ENCODE measurements at regions not wholly inside any gene's neighbourhood (a gene's known extent, or its start where the extent isn't known, plus 50 kb on each side); places are given as distances from the start of the nearest gene placed in this dataset.

DNA sequence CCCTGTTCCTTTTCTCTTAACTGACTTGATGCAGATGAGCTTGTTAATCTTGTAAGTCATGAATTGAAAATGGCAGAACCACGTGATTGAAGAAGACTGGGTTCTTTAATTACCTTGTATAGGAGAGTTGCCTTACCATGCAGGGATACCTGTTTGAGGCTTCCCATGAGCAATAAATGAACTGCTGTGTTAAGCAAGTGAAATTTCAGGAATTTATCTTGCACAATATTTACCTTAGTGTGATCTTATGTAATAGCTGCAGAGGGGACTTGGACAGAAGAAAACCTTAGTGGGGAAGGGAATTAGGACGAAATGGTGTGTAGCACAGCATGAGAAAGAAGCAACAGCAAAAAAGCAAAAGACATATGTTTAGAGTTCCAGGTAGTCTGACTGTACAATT lies 384.0 kb upstream of the TMEFF2 start:
- Histone ChIP-seq H3K9me3 (no peaks in the 10 kb centered on the region), H3K36me3 (ENCODE audit: control insufficient read depth in 2 of 2, extremely low read depth in 1 of 2, insufficient read depth in 1 of 2, low read length in 1 of 2) (no peaks in the 10 kb centered on the region), H3K27me3 (replicated peaks in 1 of 2; ENCODE audit: control insufficient read depth in 2 of 2, extremely low read depth in 1 of 2, insufficient read depth in 2 of 2, low read length in 1 of 2) (no peaks in the 10 kb centered on the region), H3K4me3 (ENCODE audit: control insufficient read depth in 1 of 2, extremely low read depth in 1 of 2, low read length in 1 of 2) (no peak overlapping the region), H3K4me1 (ENCODE audit: control insufficient read depth in 1 of 2, extremely low read depth in 1 of 2, insufficient read depth in 2 of 2, low read length in 2 of 2) (no peaks in the 10 kb centered on the region), H3K27ac (ENCODE audit: low read length) (no peak overlapping the region)
- ATAC-seq (replicated peaks in 1 of 4) (no peak), DNase-seq (no peak)
- no peaks in the 10 kb centered on the region for H3K36me3 Mint-ChIP-seq
- no peak overlapping the region for H3K27ac Mint-ChIP-seq
- peaks cover 0 to 3% of the 10 kb centered on the region in 2 donors for H3K27me3 Mint-ChIP-seq
- H3K4me1 Mint-ChIP-seq, result no peaks in the 10 kb centered on the region
- no peaks in the 10 kb centered on the region for H3K9me3 Mint-ChIP-seq
- WGBS (ENCODE audit: insufficient coverage), result 50% methylated on average over 1 of the region's 2 CpGs
- ChIA-PET CTCF (no interaction called here), POLR2A (no interaction called here)
- H3K4me3 Mint-ChIP-seq, result no peak overlapping the region

DNA sequence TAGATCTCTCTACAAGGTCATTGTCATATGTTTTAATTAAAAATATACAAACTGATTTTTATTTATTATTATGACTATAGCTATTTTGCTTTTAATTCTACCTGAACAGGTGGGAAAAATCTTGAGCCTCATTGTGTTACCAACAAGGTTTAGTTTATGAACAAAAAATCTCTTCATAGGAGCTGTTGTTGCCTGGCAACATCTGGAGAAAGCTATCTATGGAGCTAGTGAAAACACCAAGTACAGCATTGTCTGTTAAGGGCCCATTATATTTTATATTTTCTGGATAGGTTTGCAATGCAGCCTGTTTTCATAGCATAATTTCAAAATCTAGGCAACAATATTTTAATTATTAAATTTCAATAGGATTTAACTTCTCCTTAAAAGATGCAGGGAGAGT lies 383.0 kb upstream of the TMEFF2 start:
- Mint-ChIP-seq H3K4me3 (no peak overlapping the region), H3K9me3 (no peaks in the 10 kb centered on the region), H3K4me1 (no peaks in the 10 kb centered on the region), H3K27me3 (no peaks in the 10 kb centered on the region), H3K27ac (no peak overlapping the region), H3K36me3 (no peaks in the 10 kb centered on the region)
- ChIA-PET POLR2A (no interaction called here), CTCF (no interaction called here)
- no peaks in the 10 kb centered on the region for H3K9me3 ChIP-seq
- ATAC-seq (replicated peaks in 1 of 4) (no peak), DNase-seq (no peak)
- no peaks in the 10 kb centered on the region for H3K36me3 ChIP-seq (ENCODE audit: control insufficient read depth in 2 of 2, extremely low read depth in 1 of 2, insufficient read depth in 1 of 2, low read length in 1 of 2)
- no peak overlapping the region for H3K27ac ChIP-seq (ENCODE audit: low read length)
- no peak overlapping the region for H3K4me3 ChIP-seq (ENCODE audit: control insufficient read depth in 1 of 2, extremely low read depth in 1 of 2, low read length in 1 of 2)
- H3K27me3 ChIP-seq (replicated peaks in 1 of 2; ENCODE audit: control insufficient read depth in 2 of 2, extremely low read depth in 1 of 2, insufficient read depth in 2 of 2, low read length in 1 of 2), result no peaks in the 10 kb centered on the region
- no peaks in the 10 kb centered on the region for H3K4me1 ChIP-seq (ENCODE audit: control insufficient read depth in 1 of 2, extremely low read depth in 1 of 2, insufficient read depth in 2 of 2, low read length in 2 of 2)

DNA sequence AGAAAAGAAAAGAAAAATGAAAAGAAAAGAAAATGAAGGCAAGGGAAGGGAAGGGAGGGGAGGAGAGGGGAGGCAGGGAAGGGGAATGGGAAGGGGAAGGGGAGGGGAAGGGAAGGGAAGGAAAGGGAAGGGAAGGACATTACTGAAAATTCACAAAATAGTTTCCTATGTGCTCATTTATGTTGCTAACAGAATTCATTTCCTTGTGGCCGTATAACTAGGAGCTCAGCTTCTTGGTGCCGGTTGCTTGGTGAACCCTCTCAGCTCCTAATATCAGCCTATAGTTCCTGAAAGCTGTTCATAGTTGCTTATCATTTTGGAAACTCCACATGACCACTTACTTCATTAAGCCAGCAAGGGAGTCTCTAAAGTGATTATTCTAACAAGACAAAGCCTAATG lies 379.8 kb upstream of the TMEFF2 start:
- DNase-seq (no peak), ATAC-seq (replicated peaks in 1 of 4) (no peak)
- H3K36me3 Mint-ChIP-seq, result no peaks in the 10 kb centered on the region
- no peaks in the 10 kb centered on the region for H3K9me3 ChIP-seq
- H3K4me1 Mint-ChIP-seq, result no peaks in the 10 kb centered on the region
- no peaks in the 10 kb centered on the region for H3K4me1 ChIP-seq (ENCODE audit: control insufficient read depth in 1 of 2, extremely low read depth in 1 of 2, insufficient read depth in 2 of 2, low read length in 2 of 2)
- H3K27ac Mint-ChIP-seq, result no peak overlapping the region
- H3K27me3 ChIP-seq (replicated peaks in 1 of 2; ENCODE audit: control insufficient read depth in 2 of 2, extremely low read depth in 1 of 2, insufficient read depth in 2 of 2, low read length in 1 of 2), result no peaks in the 10 kb centered on the region
- no peak overlapping the region for H3K4me3 ChIP-seq (ENCODE audit: control insufficient read depth in 1 of 2, extremely low read depth in 1 of 2, low read length in 1 of 2)
- CTCF ChIA-PET, result interaction anchor here in 1 of 2 donors (0.6 kb wide), 1 partner anchor 158 kb away, joined by 10 read pairs; no protein-coding TSS in a partner anchor
- H3K9me3 Mint-ChIP-seq, result no peaks in the 10 kb centered on the region
- no peaks in the 10 kb centered on the region for H3K27me3 Mint-ChIP-seq
- 92% methylated on average over 2 of the region's 2 CpGs for WGBS (ENCODE audit: insufficient coverage)
- H3K4me3 Mint-ChIP-seq, result no peak overlapping the region
- H3K27ac ChIP-seq (ENCODE audit: low read length), result no peak overlapping the region
- H3K36me3 ChIP-seq (ENCODE audit: control insufficient read depth in 2 of 2, extremely low read depth in 1 of 2, insufficient read depth in 1 of 2, low read length in 1 of 2), result no peaks in the 10 kb centered on the region
- POLR2A ChIA-PET, result interaction anchor here in 1 of 2 donors (0.6 kb wide), 1 partner anchor 171 kb away, joined by 6 read pairs; no protein-coding TSS in a partner anchor

DNA sequence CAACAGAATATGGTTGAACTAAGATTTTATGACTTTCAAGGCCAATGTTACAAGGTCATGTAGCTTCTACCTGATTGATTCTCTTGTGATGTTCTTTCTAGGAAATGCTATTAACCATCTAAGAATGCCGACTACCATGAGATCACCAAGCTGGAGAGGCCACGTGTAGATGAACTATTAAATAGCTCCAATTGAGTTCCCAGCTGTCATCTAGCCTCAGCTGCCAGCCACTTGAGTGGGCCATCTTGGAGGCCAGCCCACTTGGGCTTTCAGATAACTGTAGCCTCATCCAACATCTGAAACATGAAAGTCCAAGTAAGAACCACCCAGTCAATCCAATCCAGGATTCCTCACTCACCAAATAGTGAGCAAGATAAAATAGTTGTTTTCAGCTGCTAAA lies 376.9 kb upstream of the TMEFF2 start:
- ATAC-seq (replicated peaks in 1 of 4), result no peak
- DNase-seq, result no peak
- Histone ChIP-seq H3K4me1 (ENCODE audit: control insufficient read depth in 1 of 2, extremely low read depth in 1 of 2, insufficient read depth in 2 of 2, low read length in 2 of 2) (no peaks in the 10 kb centered on the region), H3K27me3 (replicated peaks in 1 of 2; ENCODE audit: control insufficient read depth in 2 of 2, extremely low read depth in 1 of 2, insufficient read depth in 2 of 2, low read length in 1 of 2) (no peaks in the 10 kb centered on the region), H3K36me3 (ENCODE audit: control insufficient read depth in 2 of 2, extremely low read depth in 1 of 2, insufficient read depth in 1 of 2, low read length in 1 of 2) (no peaks in the 10 kb centered on the region), H3K27ac (ENCODE audit: low read length) (no peak overlapping the region), H3K9me3 (no peaks in the 10 kb centered on the region), H3K4me3 (ENCODE audit: control insufficient read depth in 1 of 2, extremely low read depth in 1 of 2, low read length in 1 of 2) (no peak overlapping the region)
- CTCF ChIA-PET, result no interaction called here
- WGBS (ENCODE audit: insufficient coverage), result 80% methylated on average over 2 of the region's 2 CpGs
- Mint-ChIP-seq H3K4me3 (no peak overlapping the region), H3K9me3 (no peaks in the 10 kb centered on the region), H3K27ac (no peak overlapping the region), H3K36me3 (no peaks in the 10 kb centered on the region), H3K4me1 (no peaks in the 10 kb centered on the region), H3K27me3 (no peaks in the 10 kb centered on the region)
- POLR2A ChIA-PET, result no interaction called here

DNA sequence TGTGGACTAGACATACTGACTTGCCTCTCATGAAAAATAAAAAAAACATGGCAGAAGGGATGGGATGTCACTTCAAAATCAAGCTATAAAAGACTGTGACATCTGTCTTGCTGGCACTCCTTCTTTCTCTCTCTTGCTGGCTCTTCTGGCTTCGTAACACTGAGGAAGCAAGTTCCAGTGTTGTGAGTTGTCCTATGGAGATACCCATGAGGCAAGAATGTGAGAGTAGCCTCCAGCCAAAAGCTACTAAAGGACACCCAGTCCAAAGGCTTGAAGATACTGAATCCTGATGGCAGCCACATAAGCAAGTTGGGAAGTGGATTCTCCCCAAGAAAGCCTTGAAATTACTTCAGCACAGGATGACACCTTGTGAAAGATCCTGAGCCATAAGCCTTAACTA lies 376.1 kb upstream of the TMEFF2 start:
- no peak overlapping the region for H3K27ac ChIP-seq (ENCODE audit: low read length)
- no peaks in the 10 kb centered on the region for H3K27me3 Mint-ChIP-seq
- H3K9me3 ChIP-seq, result no peaks in the 10 kb centered on the region
- H3K36me3 Mint-ChIP-seq, result no peaks in the 10 kb centered on the region
- H3K27ac Mint-ChIP-seq, result no peak overlapping the region
- no peaks in the 10 kb centered on the region for H3K27me3 ChIP-seq (replicated peaks in 1 of 2; ENCODE audit: control insufficient read depth in 2 of 2, extremely low read depth in 1 of 2, insufficient read depth in 2 of 2, low read length in 1 of 2)
- no peaks in the 10 kb centered on the region for H3K9me3 Mint-ChIP-seq
- CTCF ChIA-PET, result interaction anchor here in 1 of 2 donors (0.6 kb wide), 2 partner anchors 582 to 853 kb away, joined by 3 to 4 read pairs; no protein-coding TSS in a partner anchor
- no peak overlapping the region for H3K4me3 ChIP-seq (ENCODE audit: control insufficient read depth in 1 of 2, extremely low read depth in 1 of 2, low read length in 1 of 2)
- no peaks in the 10 kb centered on the region for H3K4me1 ChIP-seq (ENCODE audit: control insufficient read depth in 1 of 2, extremely low read depth in 1 of 2, insufficient read depth in 2 of 2, low read length in 2 of 2)
- POLR2A ChIA-PET, result no interaction called here
- no CpG with 5 or more reads among the region's 1 CpG for WGBS (ENCODE audit: insufficient coverage)
- DNase-seq (no peak), ATAC-seq (replicated peaks in 1 of 4) (no peak)
- H3K36me3 ChIP-seq (ENCODE audit: control insufficient read depth in 2 of 2, extremely low read depth in 1 of 2, insufficient read depth in 1 of 2, low read length in 1 of 2), result no peaks in the 10 kb centered on the region
- H3K4me3 Mint-ChIP-seq, result no peak overlapping the region
- no peaks in the 10 kb centered on the region for H3K4me1 Mint-ChIP-seq

DNA sequence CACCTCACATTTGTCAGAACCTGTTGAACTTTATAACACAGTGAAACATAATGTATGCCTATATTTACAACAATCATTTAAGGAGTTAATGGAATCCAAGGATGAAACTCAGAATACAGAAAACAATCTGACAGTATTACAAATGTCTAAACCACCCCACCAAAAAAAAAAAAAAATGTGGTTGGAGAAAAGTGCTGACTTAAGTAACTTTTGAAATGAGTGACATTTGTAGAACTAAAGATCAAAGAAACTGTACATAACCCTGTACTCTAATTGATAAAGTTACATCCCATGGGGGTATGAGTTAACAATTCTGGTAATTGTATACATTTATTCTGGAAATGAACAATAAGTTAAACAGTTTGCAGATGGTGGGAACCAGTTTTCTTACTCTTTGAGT lies 372.1 kb upstream of the TMEFF2 start:
- Histone ChIP-seq H3K36me3 (ENCODE audit: control insufficient read depth in 2 of 2, extremely low read depth in 1 of 2, insufficient read depth in 1 of 2, low read length in 1 of 2) (no peaks in the 10 kb centered on the region), H3K27me3 (replicated peaks in 1 of 2; ENCODE audit: control insufficient read depth in 2 of 2, extremely low read depth in 1 of 2, insufficient read depth in 2 of 2, low read length in 1 of 2) (no peaks in the 10 kb centered on the region), H3K9me3 (no peaks in the 10 kb centered on the region), H3K27ac (ENCODE audit: low read length) (no peak overlapping the region), H3K4me1 (ENCODE audit: control insufficient read depth in 1 of 2, extremely low read depth in 1 of 2, insufficient read depth in 2 of 2, low read length in 2 of 2) (no peaks in the 10 kb centered on the region), H3K4me3 (ENCODE audit: control insufficient read depth in 1 of 2, extremely low read depth in 1 of 2, low read length in 1 of 2) (no peak overlapping the region)
- ChIA-PET CTCF (interaction anchor here in 1 of 2 donors (0.7 kb wide), 1 partner anchor 1400 kb away, joined by 3 read pairs; no protein-coding TSS in a partner anchor), POLR2A (no interaction called here)
- no peaks in the 10 kb centered on the region for H3K9me3 Mint-ChIP-seq
- H3K27me3 Mint-ChIP-seq, result no peaks in the 10 kb centered on the region
- no peak overlapping the region for H3K27ac Mint-ChIP-seq
- DNase-seq, result no peak
- no peaks in the 10 kb centered on the region for H3K36me3 Mint-ChIP-seq
- H3K4me3 Mint-ChIP-seq, result no peak overlapping the region
- ATAC-seq (replicated peaks in 1 of 4), result no peak
- no peaks in the 10 kb centered on the region for H3K4me1 Mint-ChIP-seq

DNA sequence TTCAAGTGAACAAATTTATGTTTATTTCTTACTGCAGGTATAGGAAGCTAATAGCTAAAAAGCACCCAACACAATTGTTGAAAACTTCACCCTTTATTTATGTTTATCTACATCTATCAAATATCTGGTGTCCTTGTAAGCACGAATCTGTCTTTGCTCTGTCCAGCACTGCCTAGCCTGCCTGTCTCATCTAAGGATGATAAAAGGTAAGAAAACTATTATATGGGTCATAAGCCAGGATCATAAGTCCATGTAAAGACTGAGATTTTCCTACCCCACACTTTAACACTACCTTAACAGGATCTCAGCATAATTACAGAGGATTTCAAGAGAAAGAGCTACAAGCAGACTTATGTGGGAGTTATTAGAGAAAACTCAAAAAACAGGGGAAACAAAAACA lies 365.6 kb upstream of the TMEFF2 start:
- no CpG with 5 or more reads among the region's 1 CpG for WGBS (ENCODE audit: insufficient coverage)
- DNase-seq (no peak), ATAC-seq (replicated peaks in 1 of 4) (no peak)
- H3K36me3 ChIP-seq (ENCODE audit: control insufficient read depth in 2 of 2, extremely low read depth in 1 of 2, insufficient read depth in 1 of 2, low read length in 1 of 2), result no peaks in the 10 kb centered on the region
- CTCF ChIA-PET, result no interaction called here
- H3K4me3 ChIP-seq (ENCODE audit: control insufficient read depth in 1 of 2, extremely low read depth in 1 of 2, low read length in 1 of 2), result no peak overlapping the region
- Mint-ChIP-seq H3K36me3 (no peaks in the 10 kb centered on the region), H3K9me3 (peaks cover 0 to 3% (median 0%) of the 10 kb centered on the region in 3 donors), H3K4me1 (no peaks in the 10 kb centered on the region), H3K4me3 (no peak overlapping the region), H3K27me3 (no peaks in the 10 kb centered on the region), H3K27ac (no peak overlapping the region)
- H3K9me3 ChIP-seq, result no peaks in the 10 kb centered on the region
- POLR2A ChIA-PET, result no interaction called here
- H3K27ac ChIP-seq (ENCODE audit: low read length), result no peak overlapping the region
- H3K4me1 ChIP-seq (ENCODE audit: control insufficient read depth in 1 of 2, extremely low read depth in 1 of 2, insufficient read depth in 2 of 2, low read length in 2 of 2), result no peaks in the 10 kb centered on the region
- H3K27me3 ChIP-seq (replicated peaks in 1 of 2; ENCODE audit: control insufficient read depth in 2 of 2, extremely low read depth in 1 of 2, insufficient read depth in 2 of 2, low read length in 1 of 2), result no peaks in the 10 kb centered on the region

All from T-cell (primary cell).